HepG2 (cell line): ENCODE measurements at regions not wholly inside any gene's neighbourhood (a gene's known extent, or its start where the extent isn't known, plus 50 kb on each side); places are given as distances from the start of the nearest gene placed in this dataset.

ENCODE experiments used
- ATAC-seq: fragments of 200-7000 bp; cut with Tn5 transposase; 3 replicates; pipeline ENCODE4 v1.9.1; 2020; ENCODE audit warnings: mild to moderate bottlenecking, moderate library complexity
- BruUV-seq: library from RNA; stranded (reverse); fragments of 400-500 nt; replicated peaks from 2 replicates; lab custom pipeline; 2021; lab: Mats Ljungman, UMichigan
- CTCF ChIA-PET: fragments of 300-600 bp; formaldehyde crosslinking; extraction: SDS; loops from one replicate; lab custom pipeline; 2021; ENCODE audit warnings: low total read pairs, inconsistent platforms, low intra/inter-chr PET ratio; lab: Yijun Ruan, JAX
- POLR2A ChIA-PET: fragments of 350-600 bp; sonication (Branson Sonifier 250); formaldehyde crosslinking; loops from one replicate; lab custom pipeline; 2020; ENCODE audit warnings: antibody characterized with exemption, inconsistent platforms; lab: Yijun Ruan, JAX
- DNase-seq: peaks from one replicate; pipeline ENCODE4 v3.0.0-alpha.2; 2015; ENCODE audit warnings: low spot score
- FAIRE-seq: peaks from 3 replicates; lab custom pipeline; 2011; peaks lifted over from hg19 to GRCh38; lab: Jason Lieb, UNC
- H2AFZ ChIP-seq: one replicate; pipeline ENCODE4 v1.6.1; 2011; ENCODE audit warnings: low read length, inconsistent platforms
- H3K27ac ChIP-seq: fragments of 300-600 bp; 3 replicates; pipeline ENCODE4 v1.8.0; 2011; ENCODE audit warnings: mixed run types, mild to moderate bottlenecking, mixed read lengths, low read length, inconsistent platforms; ENCODE audit not compliant: insufficient read depth; ENCODE audit errors: extremely low read length
- H3K27me3 ChIP-seq, 2 experiments: fragments of 200-600 bp in 1 of 2; 2 replicates in 1 of 2; 3 replicates in 1 of 2; pipeline versions ENCODE4 v1.6.0 to v1.8.0; 2011; ENCODE audit warnings: low read length in 2 of 2, mild to moderate bottlenecking in 2 of 2, moderate library complexity in 2 of 2, inconsistent platforms in 1 of 2; ENCODE audit not compliant: insufficient read depth in 2 of 2, control insufficient read depth in 1 of 2
- H3K36me3 ChIP-seq, 2 experiments: fragments of 200-600 bp in 1 of 2; replicated peaks in 1 of 2; 2 replicates in 1 of 2; 3 replicates in 1 of 2; pipeline versions ENCODE4 v1.5.1 to v1.8.0; 2011; ENCODE audit warnings: low read length in 2 of 2, inconsistent platforms in 1 of 2; ENCODE audit not compliant: insufficient read depth in 2 of 2, control insufficient read depth in 1 of 2
- H3K4me1 ChIP-seq: 2 replicates; pipeline ENCODE4 v1.5.1; 2012; ENCODE audit warnings: low read length, inconsistent platforms; ENCODE audit not compliant: insufficient read depth
- H3K4me2 ChIP-seq: 2 replicates; pipeline ENCODE4 v1.6.0; 2011; ENCODE audit warnings: low read depth, low read length, inconsistent platforms
- H3K4me3 ChIP-seq, 3 experiments: fragments of 200-600 bp in 1 of 3; sonication (generic), shearing (Covaris generic) in 1 of 3; replicated peaks in 1 of 3; 2 replicates each; pipeline ENCODE4 v1.5.1; 2011 to 2016; ENCODE audit warnings: low read length in 3 of 3, inconsistent platforms in 2 of 3, low read depth in 2 of 3, mild to moderate bottlenecking in 2 of 3, control low read depth in 1 of 3, mixed read lengths in 1 of 3; ENCODE audit not compliant: insufficient read depth in 1 of 3
- H3K79me2 ChIP-seq: one replicate; pipeline ENCODE4 v1.6.1; 2011; ENCODE audit warnings: low read length, inconsistent platforms; ENCODE audit not compliant: insufficient read depth
- H3K9ac ChIP-seq: 2 replicates; pipeline ENCODE4 v1.6.0; 2011; ENCODE audit warnings: mild to moderate bottlenecking, low read depth, low read length, inconsistent platforms; ENCODE audit not compliant: insufficient read depth
- H3K9me3 ChIP-seq: 2 replicates; pipeline ENCODE4 v1.5.1; 2012; ENCODE audit warnings: mild to moderate bottlenecking, low read length
- H4K20me1 ChIP-seq: 2 replicates; pipeline ENCODE4 v1.6.0; 2011; ENCODE audit warnings: inconsistent platforms, mild to moderate bottlenecking, low read length, moderate library complexity; ENCODE audit not compliant: insufficient read depth
- KLF11 ChIP-seq: IDR thresholded peaks from 2 replicates; pipeline ENCODE4 v1.6.1; 2016; ENCODE audit warnings: missing compliant biosample characterization
- MAFG ChIP-seq: sonication (generic); formaldehyde crosslinking; IDR thresholded peaks from 2 replicates; pipeline ENCODE4 v1.5.1; 2020; ENCODE audit warnings: mild to moderate bottlenecking, missing genetic modification reagents
- PHF5A ChIP-seq: IDR thresholded peaks from one replicate; pipeline ENCODE4 v1.6.1; 2018; ENCODE audit warnings: low read depth, missing genetic modification reagents; ENCODE audit not compliant: unreplicated experiment
- ZBTB38 ChIP-seq: sonication (generic); formaldehyde crosslinking; IDR thresholded peaks from 2 replicates; pipeline ENCODE4 v1.5.1; 2020; ENCODE audit warnings: mild to moderate bottlenecking, missing genetic modification reagents
- ZNF292 ChIP-seq: sonication (generic); formaldehyde crosslinking; IDR thresholded peaks from 2 replicates; pipeline ENCODE4 v1.8.1; 2022; ENCODE audit warnings: mild to moderate bottlenecking, low read depth, missing genetic modification reagents, borderline replicate concordance
- ZNF562 ChIP-seq: sonication (generic); formaldehyde crosslinking; IDR thresholded peaks from 2 replicates; pipeline ENCODE4 v1.8.0; 2022; ENCODE audit warnings: missing genetic modification reagents, borderline replicate concordance
- ZNF629 ChIP-seq: sonication (generic); formaldehyde crosslinking; conservative IDR thresholded peaks from 2 replicates; pipeline ENCODE4 v1.5.0; 2020; ENCODE audit warnings: missing genetic modification reagents
- ZNF780A ChIP-seq: sonication (generic); formaldehyde crosslinking; IDR thresholded peaks from 2 replicates; pipeline ENCODE4 v1.8.0; 2022; ENCODE audit warnings: mild to moderate bottlenecking, missing genetic modification reagents, moderate library complexity
- WGBS: methylation state at CpG from one replicate; pipeline ENCODE4 v1.1.6; 2017; ENCODE audit warnings: low lambda C conversion rate; 5-methylcytosine and 5-hydroxymethylcytosine counted together
- in situ Hi-C: cut with HindIII; loops from 2 replicates; pipeline ENCODE4 v1.10.0; 2017; ENCODE audit warnings: low pct_unique_long_range_greater_than_20kb; ENCODE audit not compliant: extremely low pct_ligation_motif_present
- intact Hi-C: fragments of 100-400 bp; cut with micrococcal nuclease; formaldehyde crosslinking; loops from one replicate; pipeline ENCODE4 v1.10.0; 2022; ENCODE audit not compliant: unreplicated experiment
- TF ChIP-seq, protein P1 (sequence below): sonication (generic); formaldehyde crosslinking; IDR thresholded peaks from 2 replicates; pipeline ENCODE4 v1.5.0; 2020; ENCODE audit warnings: mild to moderate bottlenecking, missing genetic modification reagents, borderline replicate concordance

DNA sequence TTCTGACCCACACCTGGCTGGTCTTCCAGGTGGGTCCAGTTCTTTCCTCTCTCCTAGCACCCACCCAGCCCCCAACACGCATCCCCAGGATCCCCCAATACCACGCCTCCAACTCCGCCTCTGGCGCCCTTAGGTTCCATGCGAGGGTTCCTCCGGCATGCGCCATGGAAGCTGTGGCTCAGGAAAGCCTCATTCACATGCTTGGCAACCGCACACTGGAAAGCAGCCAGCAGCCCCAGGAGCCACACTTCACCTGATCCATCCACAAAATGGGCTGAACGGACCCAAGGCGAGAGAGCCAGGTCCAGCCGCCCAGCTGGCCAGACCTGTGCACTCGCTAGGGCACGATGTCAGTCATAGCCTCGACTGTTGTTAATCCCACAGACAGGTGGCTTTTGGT lies 161.2 kb downstream of the PSMG1 start:
- WGBS = 98% methylated on average over 9 of the region's 14 CpGs
- Histone ChIP-seq H3K9me3 (no peaks in the 10 kb centered on the region), H4K20me1 (no peaks in the 10 kb centered on the region), H3K27me3 (no peaks in the 10 kb centered on the region), H3K4me3 (no peak overlapping the region), H3K79me2 (no peaks in the 10 kb centered on the region), H3K9ac (no peak overlapping the region), H3K27ac (no peak overlapping the region), H2AFZ (no peak overlapping the region), H3K4me2 (no peak overlapping the region), H3K36me3 (no peaks in the 10 kb centered on the region), H3K4me1 (peaks cover 64% of the 10 kb centered on the region)
- no TSS peak for BruUV-seq
- intact Hi-C loops (loop anchor here (2.0 kb wide), 1 partner anchor 287 kb away; no protein-coding TSS in a partner anchor), in situ Hi-C loops (no loop called here)
- CTCF ChIA-PET = no interaction called here
- FAIRE-seq (no peak), ATAC-seq (no peak), DNase-seq (no peak)
- peak; percentile 57 for TF ChIP-seq ZNF629
- TF ChIP-seq ZNF780A (CRISPR knock-in tag) = no peak
- 0 out of 2 replicates have a peak, but pooled peaks have one; percentile 2 for TF ChIP-seq ZBTB38 (CRISPR knock-in tag)
- no peak for TF ChIP-seq PHF5A (CRISPR knock-in tag)
- POLR2A ChIA-PET = interaction anchor here (1.6 kb wide), 1 partner anchor 12 kb away, joined by 7 read pairs; no protein-coding TSS in a partner anchor

DNA sequence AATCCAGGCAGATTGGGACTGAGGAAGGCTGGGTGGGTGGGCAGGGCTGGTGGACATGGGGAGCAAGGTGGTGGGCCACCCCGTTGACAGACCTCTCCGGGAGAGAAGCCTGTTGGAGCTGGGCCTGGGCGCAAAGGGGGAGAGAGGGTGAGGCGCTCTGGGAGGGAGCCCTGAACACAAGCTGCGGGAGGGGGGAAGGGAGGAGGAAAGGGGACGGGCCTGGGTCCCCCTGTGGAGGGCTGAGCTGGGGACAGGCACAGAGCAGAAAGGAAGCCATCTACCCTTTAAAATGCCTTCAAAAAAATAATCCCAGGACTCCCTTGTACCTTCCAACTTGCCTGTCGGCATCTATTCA lies 161.8 kb downstream of the PSMG1 start:
- POLR2A ChIA-PET = interaction anchor here (0.6 to 1.6 kb wide), 4 partner anchors 8 to 208 kb away, joined by 3 to 7 read pairs (median 4); no protein-coding TSS in a partner anchor
- H3K27ac ChIP-seq = peak overlapping the region; percentile 56
- TF ChIP-seq KLF11 (CRISPR knock-in tag) (no peak), ZNF562 (CRISPR knock-in tag) (no peak), ZNF292 (CRISPR knock-in tag) (0 out of 2 replicates have a peak, but pooled peaks have one; percentile 9), MAFG (CRISPR knock-in tag) (no peak)
- TF ChIP-seq, protein P1, sequence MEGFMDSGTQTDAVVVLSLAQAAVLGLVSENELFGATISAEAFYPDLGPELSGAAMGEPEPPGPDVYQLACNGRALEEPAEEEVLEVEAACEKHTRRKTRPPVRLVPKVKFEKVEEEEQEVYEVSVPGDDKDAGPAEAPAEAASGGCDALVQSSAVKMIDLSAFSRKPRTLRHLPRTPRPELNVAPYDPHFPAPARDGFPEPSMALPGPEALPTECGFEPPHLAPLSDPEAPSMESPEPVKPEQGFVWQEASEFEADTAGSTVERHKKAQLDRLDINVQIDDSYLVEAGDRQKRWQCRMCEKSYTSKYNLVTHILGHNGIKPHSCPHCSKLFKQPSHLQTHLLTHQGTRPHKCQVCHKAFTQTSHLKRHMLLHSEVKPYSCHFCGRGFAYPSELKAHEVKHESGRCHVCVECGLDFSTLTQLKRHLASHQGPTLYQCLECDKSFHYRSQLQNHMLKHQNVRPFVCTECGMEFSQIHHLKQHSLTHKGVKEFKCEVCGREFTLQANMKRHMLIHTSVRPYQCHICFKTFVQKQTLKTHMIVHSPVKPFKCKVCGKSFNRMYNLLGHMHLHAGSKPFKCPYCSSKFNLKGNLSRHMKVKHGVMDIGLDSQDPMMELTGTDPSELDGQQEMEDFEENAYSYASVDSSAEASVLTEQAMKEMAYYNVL (CRISPR knock-in tag) = 0 out of 2 replicates have a peak, but pooled peaks have one; percentile 39
- TF ChIP-seq, all 625 proteins: peak for 2
- CTCF ChIA-PET = no interaction called here
- Histone ChIP-seq H3K79me2 (no peaks in the 10 kb centered on the region), H2AFZ (no peak overlapping the region), H3K9me3 (no peaks in the 10 kb centered on the region), H4K20me1 (no peaks in the 10 kb centered on the region), H3K4me3 (peak overlapping the region in 1 of 3 experiments; percentile 52; a peak in 1 of 6 replicates), H3K36me3 (no peaks in the 10 kb centered on the region), H3K4me2 (peak overlapping the region; percentile 70), H3K27me3 (no peaks in the 10 kb centered on the region), H3K9ac (peak overlapping the region; percentile 37; the same call in 1 of the 2 replicates), H3K4me1 (peaks cover 64% of the 10 kb centered on the region)
- BruUV-seq = no TSS peak
- no peak for DNase-seq
- peak; percentile 37 for ATAC-seq
- no peak for FAIRE-seq
- 62% methylated on average over 7 of the region's 7 CpGs for WGBS
- intact Hi-C loops (loop anchor here (2.0 kb wide), 1 partner anchor 55 kb away; no protein-coding TSS in a partner anchor), in situ Hi-C loops (no loop called here)
